A673 (cell line): ENCODE measurements at regions not wholly inside any gene's neighbourhood (a gene's known extent, or its start where the extent isn't known, plus 50 kb on each side); places are given as distances from the start of the nearest gene placed in this dataset.

ENCODE experiments used
- CTCF ChIP-seq: fragments of 300-800, 200-600 bp; sonication (generic); conservative IDR thresholded peaks from 2 replicates; pipeline ENCODE4 v1.5.1; 2017; ENCODE audit warnings: low read depth, mild to moderate bottlenecking, antibody characterized with exemption, low read length, moderate library complexity, mixed read lengths
- EZH2 ChIP-seq: fragments of 200-600 bp; sonication (generic); IDR thresholded peaks from 2 replicates; pipeline ENCODE4 v1.6.1; 2017; ENCODE audit warnings: borderline replicate concordance, low read depth, mild to moderate bottlenecking, mixed read lengths, antibody characterized with exemption, low read length; ENCODE audit not compliant: poor library complexity, severe bottlenecking

- TF ChIP-seq CTCF = no peak
- no peak for TF ChIP-seq EZH2
Observed at GRCh38 chr13:40371531-40372125, 294.8 kb downstream of the FOXO1 start.
